Thyroid gland (tissue), 4 donors: ENCODE measurements at regions not wholly inside any gene's neighbourhood (a gene's known extent, or its start where the extent isn't known, plus 50 kb on each side); places are given as distances from the start of the nearest gene placed in this dataset.

ENCODE experiments used
- CTCF ChIP-seq, 6 experiments: fragments of 200-600 bp in 3 of 6; fragments of 450-650 bp in 3 of 6; sonication (generic) in 3 of 6; IDR thresholded peaks; one replicate each; pipeline ENCODE4 v1.5.1; 2016 to 2019; ENCODE audit warnings: antibody characterized with exemption in 6 of 6, mild to moderate bottlenecking in 2 of 6, inconsistent platforms in 1 of 6, moderate library complexity in 1 of 6
- POLR2A ChIP-seq, 2 donors: fragments of 450-650 bp; IDR thresholded peaks; one replicate each; pipeline ENCODE4 v1.6.1; 2017; ENCODE audit warnings: antibody characterized with exemption in 2 of 2, mild to moderate bottlenecking in 2 of 2, moderate library complexity in 1 of 2

GRCh38 chr5:30768056-30768690 lies 425.3 kb upstream of the CDH6 start:
- TF ChIP-seq CTCF (IDR thresholded peaks at IDR 0.05), result no peak
- TF ChIP-seq POLR2A (IDR thresholded peaks at IDR 0.05), result no peak
